GM19438 (cell line): ENCODE measurements at regions not wholly inside any gene's neighbourhood (a gene's known extent, or its start where the extent isn't known, plus 50 kb on each side); places are given as distances from the start of the nearest gene placed in this dataset.
"Not testable (repeated sequence)": the region's sequence is repeated elsewhere in the genome, so short reads cannot be mapped to it uniquely, and the experiment has no call there.

ENCODE experiments used
- ATAC-seq: cut with Tn5 transposase; IDR thresholded peaks from one replicate; pipeline ENCODE4 v1.9.1; 2021; ENCODE audit warnings: low read depth; ENCODE audit not compliant: unreplicated experiment

GRCh38 chr13:21871919-21872318 is 201.0 kb downstream of the FGF9 start:
- no peak for ATAC-seq

GRCh38 chr13:21872795-21873194 is 201.9 kb downstream of the FGF9 start:
- no peak for ATAC-seq

- no peak for ATAC-seq
Observed at GRCh38 chr13:21875116-21875515, 204.2 kb downstream of the FGF9 start.

- ATAC-seq = no peak
Observed at GRCh38 chr13:21879263-21879914, 208.5 kb downstream of the FGF9 start.

GRCh38 chr13:21882766-21883165 is 211.9 kb downstream of the FGF9 start:
- no peak for ATAC-seq

GRCh38 chr13:21883713-21884112 is 212.8 kb downstream of the FGF9 start:
- ATAC-seq = no peak

- ATAC-seq = no peak
Observed at GRCh38 chr13:21884299-21884909, 213.5 kb downstream of the FGF9 start.

GRCh38 chr13:21884965-21885567 is 214.2 kb downstream of the FGF9 start:
- no peak for ATAC-seq

GRCh38 chr13:21885714-21886224 is 214.9 kb downstream of the FGF9 start:
- ATAC-seq = no peak

- ATAC-seq = no peak
Observed at GRCh38 chr13:21889651-21890050, 218.8 kb downstream of the FGF9 start.

GRCh38 chr13:21890220-21890619 is 219.3 kb downstream of the FGF9 start:
- ATAC-seq = not testable (repeated sequence)

- no peak for ATAC-seq
Observed at GRCh38 chr13:21894091-21894490, 223.2 kb downstream of the FGF9 start.

GRCh38 chr13:21894703-21895699 is 224.1 kb downstream of the FGF9 start:
- ATAC-seq = no peak

- no peak for ATAC-seq
Observed at GRCh38 chr13:21895779-21896178, 224.9 kb downstream of the FGF9 start.

- ATAC-seq = no peak
Observed at GRCh38 chr13:21897161-21897560, 226.3 kb downstream of the FGF9 start.

- no peak for ATAC-seq
Observed at GRCh38 chr13:21898459-21898858, 227.6 kb downstream of the FGF9 start.

- ATAC-seq = no peak
Observed at GRCh38 chr13:21898945-21899344, 228.1 kb downstream of the FGF9 start.

- ATAC-seq = no peak
Observed at GRCh38 chr13:21901336-21901735, 230.5 kb downstream of the FGF9 start.

- no peak for ATAC-seq
Observed at GRCh38 chr13:21901811-21902708, 231.2 kb downstream of the FGF9 start.

GRCh38 chr13:21902709-21903098 is 231.8 kb downstream of the FGF9 start:
- no peak for ATAC-seq
